CD4-positive, alpha-beta T cell treated with Interleukin-1 beta for 1 hour (primary cell): ENCODE measurements at regions not wholly inside any gene's neighbourhood (a gene's known extent, or its start where the extent isn't known, plus 50 kb on each side); places are given as distances from the start of the nearest gene placed in this dataset.
"Not testable (repeated sequence)": the region's sequence is repeated elsewhere in the genome, so short reads cannot be mapped to it uniquely, and the experiment has no call there.

Experiments used
- DNase-seq, 2 donors: peaks; one replicate each; pipeline ENCODE4 v3.0.0-alpha.2; 2020 to 2022

DNA sequence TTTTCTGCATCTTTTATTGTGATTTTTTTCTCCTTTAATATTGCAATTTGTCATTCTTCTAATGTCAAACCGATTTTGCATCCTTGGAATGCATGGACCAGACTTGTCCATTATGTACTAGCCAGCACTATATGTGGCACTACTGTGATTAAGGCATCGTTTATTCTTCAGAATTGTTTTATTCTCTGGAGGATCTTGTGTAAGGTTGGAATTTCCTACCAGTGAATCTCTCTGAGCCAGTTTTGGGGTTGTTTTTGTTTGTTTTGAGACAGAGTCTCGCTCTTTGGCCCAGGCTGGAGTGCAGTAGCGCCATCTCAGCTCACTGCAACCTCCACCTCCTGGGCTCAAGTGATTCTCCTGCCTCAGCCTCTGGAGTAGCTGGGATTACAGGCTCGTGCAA is 58.5 kb downstream of the IGLL5 start:
- no peak for DNase-seq

DNA sequence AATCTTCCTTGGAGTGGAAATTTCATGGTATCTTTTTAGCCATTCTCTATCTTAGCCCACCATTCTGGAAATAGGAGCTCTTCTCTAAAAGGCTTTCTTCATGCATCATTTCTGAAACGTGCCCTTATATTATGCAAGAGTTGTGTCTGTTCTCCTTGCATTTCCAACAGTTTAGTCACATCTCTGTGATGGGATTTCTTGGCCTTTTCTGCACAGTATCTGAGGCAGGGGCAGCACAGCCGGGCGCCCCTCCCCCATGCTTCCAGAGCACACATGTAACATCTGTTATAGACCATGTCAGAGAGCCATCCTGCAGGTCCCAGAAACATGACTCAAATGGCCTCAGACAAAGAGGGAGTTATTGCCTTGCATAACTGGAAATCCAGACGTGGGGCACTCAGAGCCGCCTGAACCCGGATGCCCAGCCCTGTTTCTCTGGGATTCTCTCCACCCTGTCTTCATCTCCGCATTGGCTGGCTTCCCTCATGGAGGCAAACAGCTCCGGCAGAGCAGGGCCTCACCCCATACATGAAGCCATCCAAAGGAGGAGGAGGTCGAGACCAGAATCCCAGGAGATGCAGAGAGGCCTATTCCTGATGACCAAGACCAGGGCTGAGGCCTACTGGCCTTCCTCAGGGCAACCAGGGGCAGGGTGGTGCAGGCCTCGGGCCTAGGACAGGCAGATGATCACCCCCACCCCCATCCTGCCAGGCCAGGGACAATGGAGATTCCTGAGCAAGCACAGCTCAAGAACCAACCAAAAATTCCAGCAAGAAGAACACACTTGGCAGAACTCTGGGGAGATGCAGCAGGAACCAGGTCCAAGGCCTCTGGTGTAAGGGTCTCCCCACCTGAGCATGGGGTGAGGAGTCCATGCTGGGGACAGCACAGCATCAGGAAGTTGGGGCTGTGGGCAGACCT is 61.3 kb downstream of the IGLL5 start:
- no peak for DNase-seq

DNA sequence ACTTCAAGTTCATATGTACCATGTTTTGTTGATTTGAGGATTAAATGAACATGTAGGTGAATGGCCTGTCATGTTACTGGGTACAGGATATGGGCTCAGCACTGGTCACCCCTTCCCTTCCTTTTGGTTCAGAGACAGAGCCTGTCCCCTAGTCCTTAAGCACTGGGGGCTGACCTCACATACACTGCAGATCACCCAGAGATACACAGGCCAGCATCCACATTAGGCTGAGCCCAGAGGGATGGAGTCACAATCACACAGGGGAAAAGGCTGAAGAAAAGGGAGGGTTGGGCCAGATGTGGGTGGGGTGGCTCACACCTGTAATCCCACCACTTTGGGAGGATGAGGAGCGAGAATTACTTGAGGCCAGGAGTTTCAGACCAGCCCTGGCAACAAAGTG is 62.3 kb downstream of the IGLL5 start:
- DNase-seq, result no peak

DNA sequence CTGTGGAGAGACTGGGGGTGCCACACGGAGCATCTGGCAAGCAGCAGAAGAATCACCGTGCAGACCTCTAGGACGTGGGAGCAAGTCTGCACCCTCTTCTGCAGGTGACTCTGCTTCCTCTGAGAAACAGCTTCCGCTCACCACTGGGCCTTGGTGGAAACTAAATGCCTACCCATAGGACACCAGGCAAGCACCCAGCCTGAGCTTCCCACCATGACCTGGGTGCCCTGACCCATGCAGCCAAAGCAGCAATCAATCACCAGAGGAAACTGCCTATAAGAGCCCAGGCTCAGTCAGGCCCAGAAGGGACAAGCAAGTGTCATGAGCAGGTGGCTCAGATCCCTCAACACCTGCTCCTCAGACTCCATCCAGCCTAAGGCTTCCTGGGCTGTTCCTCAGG is 63.4 kb downstream of the IGLL5 start:
- no peak for DNase-seq

DNA sequence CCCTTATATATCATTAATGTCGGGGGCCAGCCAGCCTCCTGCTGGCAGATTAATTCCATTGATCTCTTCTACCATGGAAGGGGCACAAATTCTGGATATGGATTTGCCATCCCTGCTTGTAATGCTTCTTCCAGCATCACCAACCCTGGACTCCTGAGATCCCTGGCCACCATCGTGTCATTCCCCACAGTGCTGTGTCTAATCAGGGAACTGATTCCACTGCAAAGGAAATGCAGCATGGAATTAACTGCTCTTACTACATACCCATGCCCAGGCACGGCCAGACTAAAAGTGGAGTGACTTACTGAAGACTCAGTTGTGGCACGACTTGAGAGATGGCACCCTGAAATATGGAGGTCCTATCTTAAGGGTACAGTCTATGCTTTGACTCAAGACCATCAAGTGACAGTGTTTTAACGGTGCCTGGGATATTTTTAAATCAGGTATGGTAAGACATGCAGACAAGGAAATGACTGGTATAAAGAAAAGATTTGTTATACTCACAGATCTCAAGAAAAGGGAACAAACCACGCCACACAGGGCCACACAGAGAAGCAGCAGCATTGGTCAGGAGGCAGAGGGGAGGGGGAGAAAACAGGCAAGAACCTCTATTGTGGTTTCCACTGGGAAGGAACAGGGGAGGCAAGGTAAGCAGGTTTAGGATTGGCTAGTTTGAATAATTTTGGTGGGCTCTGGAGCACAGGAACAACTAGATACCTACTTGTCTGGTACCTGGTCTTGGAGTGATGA is 65.1 kb downstream of the IGLL5 start:
- DNase-seq, result no peak

DNA sequence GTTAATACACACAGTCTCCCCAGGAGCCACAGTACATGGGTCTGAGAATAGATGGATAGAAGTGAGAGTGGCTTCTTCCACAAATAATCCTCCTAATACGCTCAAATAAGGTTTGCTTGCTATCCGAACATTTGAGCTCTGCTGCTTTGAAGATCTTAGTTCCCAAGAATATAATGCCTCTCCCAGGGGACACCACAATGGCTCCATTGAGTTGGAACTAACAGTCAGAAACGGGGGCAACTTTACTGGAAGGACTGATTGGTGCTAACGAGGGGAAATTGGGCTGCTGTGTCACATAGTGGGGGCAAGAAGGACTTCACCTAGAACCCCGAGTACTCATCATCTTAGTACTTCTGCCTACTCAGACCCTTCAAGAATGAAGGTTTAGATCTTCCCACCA is 66.2 kb downstream of the IGLL5 start:
- DNase-seq, result no peak

DNA sequence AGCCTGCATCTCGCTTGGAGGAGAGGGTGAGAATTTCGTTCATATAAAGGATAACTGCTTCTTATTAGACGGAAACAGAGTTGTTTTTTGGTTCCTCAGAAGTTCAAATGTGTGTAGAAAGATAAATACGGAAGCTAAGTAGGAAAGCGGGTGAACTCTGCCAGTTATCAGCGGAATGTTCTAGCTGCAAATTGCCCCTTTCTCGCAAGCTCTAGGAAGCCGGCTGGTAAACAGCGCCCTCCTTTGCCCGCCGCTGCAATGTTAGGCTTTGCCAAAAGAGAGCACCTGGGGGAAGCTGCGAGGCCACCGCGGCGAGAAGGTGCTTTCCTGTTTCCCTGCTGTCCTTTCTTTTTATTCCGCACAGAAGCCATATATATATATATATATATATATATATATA is 67.0 kb downstream of the IGLL5 start:
- peak; percentile 27 to 68 for DNase-seq

DNA sequence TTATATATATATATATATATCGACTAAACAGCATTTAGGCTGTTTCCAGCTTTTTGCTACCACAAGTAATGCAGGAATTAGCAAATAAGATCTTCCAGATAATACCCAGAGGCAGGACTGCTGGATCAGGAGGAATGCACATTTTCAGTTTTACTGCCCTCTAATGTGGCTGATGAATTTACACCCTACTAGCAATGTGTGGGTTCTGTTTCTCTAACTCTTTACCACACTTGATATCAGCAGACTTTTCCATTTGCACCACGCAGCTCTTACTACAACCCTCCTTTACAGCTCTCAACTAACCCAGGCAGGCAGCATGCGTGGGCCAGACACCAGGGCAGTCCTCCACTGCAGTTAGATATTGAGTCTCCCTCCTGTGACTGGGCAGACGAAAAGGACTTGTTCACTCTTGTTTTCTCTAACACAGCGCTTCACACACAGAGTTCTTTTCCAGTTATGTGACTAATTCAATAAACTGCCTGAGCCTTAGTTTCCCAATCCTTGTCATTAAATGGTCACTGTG is 67.7 kb downstream of the IGLL5 start:
- DNase-seq, result no peak

DNA sequence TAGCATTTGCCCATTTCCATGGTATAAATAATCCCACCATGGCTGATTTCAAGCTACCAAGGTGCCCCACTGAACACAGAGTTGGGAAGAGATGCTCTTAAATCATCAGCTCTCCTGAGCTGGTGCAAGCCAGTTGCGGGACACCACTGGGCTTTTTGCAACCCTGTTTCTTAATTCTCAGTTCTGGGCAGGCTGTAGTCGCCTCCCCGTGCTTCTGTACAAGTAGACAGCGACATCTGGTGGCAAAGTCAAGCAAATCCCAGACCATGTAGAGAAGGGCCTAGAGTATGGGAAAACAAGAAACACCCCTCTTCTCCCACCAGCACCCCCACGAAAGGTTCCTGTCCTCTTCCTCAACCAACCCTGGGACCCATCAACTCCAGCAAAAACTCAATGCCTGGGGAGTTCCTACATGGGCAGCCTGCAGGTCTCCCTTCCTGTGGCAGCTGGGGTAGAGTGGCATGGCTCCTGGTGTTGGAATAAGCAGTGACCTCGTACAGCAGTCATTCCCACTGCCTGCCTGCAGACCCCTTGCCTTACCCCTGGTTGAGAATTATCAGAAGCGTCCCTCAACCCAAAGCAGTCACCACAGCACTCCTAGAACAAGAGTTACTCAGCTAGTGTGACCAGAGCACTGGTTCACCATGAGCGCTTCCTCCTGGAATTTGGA is 68.4 kb downstream of the IGLL5 start:
- peak; percentile 74 to 75 for DNase-seq

DNA sequence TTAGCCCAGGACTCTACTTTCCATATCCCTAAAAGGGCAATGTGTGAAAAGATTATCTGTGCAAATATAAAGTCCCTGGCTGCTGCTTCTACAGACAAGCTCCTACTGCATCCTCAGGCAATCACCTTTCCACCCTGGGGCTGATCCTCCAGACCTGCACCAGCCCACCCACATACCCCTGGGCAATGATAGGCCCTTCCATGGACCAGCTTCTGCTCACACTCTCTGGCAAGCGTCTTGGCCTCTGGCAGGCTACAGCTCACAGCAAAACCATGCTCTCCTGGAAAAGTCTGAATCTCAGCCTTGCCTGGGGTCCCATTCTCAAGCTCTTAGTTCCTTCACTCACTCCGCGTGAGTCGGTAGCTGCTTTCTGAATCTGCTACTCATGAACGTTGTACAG is 69.5 kb downstream of the IGLL5 start:
- DNase-seq, result no peak

DNA sequence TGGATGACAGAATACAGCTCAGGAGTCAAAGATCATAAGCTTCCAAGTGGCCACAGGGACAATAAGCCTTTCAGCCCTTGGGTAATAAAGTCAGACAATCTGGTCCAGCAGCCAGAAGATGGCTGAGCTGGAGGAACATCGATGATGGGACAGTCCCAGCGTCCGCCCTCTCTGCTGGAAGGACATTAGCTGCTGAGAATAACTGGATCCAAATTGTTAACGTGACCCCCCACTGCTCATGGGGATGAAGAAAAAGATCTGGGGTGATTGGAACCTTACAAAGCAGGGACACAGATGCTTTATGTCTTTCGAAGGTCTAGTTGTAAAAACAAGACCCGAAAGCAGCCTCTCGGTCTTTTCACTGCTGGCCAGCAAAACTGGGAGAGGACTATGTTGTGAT is 71.0 kb downstream of the IGLL5 start:
- no peak for DNase-seq

DNA sequence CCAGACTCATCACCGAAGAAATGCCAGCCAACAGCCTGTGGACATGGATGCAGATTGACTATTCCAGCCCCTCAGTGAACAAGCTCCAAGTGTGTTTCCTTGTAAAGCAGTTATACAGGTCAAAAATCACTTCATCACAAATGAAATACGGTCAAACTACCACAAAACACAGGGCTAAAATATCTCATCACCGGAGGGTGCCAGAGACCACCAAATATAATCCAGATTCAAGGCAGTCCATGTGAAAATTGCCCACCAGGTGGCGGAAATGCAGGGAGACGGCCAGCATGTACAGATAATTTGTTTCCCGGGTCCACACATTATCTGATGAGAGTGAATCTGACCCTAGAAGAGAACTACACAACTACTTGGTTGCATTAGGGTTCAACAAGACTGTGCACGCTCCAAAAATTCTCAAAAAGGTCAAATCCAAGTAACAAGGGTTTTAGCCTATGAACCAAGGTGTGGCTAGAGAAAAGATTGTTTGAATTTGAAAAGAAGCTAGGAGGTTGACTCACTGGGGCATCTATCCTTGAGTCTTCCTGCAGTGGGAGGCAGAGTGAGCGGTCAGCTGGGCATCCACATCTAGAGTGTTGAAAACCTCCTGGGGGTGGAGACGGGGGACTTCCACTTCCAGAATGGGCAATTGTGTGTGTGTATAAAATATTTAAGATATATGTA is 71.7 kb downstream of the IGLL5 start:
- DNase-seq, result peak; percentile 73 to 78

DNA sequence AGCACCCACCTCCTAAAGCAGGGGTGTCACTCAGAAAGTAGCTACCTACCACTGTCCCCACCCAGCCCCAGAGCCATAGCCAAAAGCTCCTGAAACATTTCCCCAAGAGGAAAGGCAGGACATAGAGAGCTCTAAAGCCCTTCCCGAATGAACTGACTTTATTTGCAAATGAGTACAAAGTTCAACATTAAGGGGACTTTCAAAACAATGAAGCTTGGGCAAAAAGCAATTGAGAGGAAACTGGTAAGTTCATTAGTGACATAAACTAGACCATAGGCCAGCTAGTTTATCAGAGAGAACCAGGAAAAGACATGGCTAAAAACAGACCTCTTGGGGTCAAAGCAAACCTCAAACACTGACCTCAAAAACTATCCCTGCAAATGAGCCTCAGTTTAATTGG is 72.7 kb downstream of the IGLL5 start:
- no peak for DNase-seq

DNA sequence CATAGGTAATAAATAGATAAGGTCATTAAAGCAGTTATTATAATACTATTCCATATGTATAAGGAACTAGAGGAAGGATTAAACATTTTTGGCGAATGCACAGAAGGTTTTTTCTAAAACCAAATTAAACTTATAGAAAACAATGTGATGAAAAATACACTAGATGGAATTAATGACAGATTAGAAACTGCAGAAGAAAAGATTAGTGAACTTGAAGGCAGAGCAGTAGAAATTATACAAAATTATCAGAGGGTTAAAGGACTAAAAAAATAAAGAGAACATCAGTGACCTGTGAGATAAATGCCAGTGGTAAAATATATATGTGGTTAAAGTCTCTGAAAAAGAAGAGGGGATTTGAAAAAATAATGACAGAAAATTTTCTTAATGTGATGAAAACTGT is 74.0 kb downstream of the IGLL5 start:
- no peak for DNase-seq

DNA sequence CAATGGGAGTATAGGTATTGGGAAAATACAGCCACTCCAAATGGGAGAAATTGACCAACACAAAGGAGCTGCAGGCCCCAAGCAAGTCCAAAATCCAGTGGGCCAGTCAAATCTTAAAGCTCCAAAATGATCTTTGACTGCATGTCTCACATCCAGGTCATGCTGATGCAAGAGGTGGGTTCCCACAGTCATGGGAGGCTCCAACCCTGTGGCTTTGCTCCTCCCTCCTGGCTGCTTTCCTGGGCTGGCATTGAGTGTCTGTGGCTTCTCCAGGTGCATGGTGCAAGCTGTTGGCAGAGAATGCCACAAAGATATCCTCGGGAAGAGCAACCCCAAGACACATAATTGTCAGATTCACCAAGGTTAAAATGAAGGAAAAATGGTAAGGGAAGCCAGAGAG is 80.8 kb downstream of the IGLL5 start:
- no peak for DNase-seq

DNA sequence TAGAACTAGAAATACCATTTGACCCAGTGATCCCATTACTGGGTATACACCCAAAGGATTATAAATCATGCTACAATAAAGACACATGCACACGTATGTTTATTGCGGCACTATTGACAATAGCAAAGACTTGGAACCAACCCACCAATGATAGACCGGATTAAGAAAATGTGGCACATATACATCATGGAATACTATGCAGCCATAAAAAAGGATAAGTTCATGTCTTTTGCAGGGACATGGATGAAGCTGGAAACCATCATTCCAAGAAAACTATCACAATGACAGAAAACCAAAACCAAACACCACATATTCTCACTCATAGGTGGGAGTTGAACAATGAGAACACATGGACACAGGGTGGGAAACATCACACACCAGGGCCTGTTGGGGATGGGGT is 85.0 kb downstream of the IGLL5 start:
- not testable (repeated sequence) for DNase-seq

DNA sequence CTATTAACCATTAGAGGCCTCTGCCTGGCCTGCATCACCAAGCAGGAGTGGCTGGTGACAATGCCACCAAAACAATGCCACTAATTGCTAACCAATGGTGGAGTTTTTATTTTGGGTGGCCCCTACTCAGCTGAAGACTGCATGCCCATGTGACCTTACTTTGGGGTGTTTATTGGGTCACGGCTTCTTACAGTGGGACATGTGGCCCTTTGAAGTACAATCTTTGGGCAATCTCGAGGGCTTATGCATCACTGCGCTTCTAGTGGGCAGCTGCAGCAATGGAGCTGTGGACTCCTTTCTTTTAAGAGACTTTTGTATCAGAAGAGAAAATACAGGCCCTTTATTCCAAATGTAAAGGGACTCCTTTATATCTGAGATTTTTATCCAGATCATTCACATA is 85.7 kb downstream of the IGLL5 start:
- DNase-seq, result no peak

DNA sequence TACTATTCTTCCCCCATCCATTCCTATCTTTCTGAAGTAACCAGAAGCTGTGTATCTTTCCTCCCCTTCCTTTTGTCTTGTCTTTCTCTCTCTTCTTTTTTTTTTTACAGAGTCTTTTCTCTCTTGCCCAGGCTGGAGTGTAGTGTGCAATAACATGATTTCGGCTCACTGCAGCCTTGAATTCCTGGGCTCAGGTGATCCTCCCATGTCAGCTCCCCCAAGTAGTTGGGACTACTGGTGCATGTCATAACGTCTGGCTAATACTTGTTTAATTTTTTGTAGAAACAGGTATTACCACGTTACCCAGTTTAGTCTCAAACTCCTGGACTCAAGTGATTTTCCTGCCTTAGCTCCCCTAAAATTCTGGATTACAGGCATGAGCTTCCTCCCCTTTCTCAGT is 86.5 kb downstream of the IGLL5 start:
- DNase-seq, result no peak

DNA sequence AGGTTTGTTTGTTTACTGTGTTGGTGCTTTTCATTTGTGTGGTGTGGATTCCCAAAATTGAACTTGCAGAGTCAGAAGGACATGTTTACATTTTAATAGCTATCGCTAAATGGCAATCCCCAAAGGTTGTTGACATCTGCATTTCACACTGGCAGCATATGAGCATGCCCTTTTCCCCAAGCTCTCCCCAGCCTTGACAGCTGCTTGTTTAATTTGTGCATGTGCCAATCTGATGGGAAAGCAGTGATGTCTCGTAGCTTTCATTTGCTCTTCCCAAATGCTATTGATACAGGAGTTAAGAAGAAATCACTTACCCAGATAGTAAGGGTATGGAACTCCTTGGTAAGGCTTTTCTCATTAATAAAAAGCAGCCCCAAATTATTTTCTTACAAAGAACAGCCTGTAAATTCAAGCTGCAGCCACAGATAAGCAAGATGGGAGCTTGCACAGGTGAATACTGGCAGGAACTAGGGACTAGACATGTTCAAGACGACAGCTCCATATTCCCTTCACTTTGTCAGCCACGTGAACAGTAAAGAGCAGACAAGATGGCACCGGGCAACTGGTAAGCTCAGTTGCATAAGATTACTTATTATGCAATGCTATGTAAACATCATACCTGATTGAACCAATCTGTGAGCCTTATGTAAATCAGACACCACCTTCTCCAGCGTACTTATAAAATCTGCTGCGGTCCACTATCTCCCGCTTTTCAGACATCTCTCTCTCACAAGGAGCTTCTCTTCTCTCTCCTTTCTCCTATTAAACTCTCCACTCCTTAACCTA is 87.4 kb downstream of the IGLL5 start:
- no peak for DNase-seq

DNA sequence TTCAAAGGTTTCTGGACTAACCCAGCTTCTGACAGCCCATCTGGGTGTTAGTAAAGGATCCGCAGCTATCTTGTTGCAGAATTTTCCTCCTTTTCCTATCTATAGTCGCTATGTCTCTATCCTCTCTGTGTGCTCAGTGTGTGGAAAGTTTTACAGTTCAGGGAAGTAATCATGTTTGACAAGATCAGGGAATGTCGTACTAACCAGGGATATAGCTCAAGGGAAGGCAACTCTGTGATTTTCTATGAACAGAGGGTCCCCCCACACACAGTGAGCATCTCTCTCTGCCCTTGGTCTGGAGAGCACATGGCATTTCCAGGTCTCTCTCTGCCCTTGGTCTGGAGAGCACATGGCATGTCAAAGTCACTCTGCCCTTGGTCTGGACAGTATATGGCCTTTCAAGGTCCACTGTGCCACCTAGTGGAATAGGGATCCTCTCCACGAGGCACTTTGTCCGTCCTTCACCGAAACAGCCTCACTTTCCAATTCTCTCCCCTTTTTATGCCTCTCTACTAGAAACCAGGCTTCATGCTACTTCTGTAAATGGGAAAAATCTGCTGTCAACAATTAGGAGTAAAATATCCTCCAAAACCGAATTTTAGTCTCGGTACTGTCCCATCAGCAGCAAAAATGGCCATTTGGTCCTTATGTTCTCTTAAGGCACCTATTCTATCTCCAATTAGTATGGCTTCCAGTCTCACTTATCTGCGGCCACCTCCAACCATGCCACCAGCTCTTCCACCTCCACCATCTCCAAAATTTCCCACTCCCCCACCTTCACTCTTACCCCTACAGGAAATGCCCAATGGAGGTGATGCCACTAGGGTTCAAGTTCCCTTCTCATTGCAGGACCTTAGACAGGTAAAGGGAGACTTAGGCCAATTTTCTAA is 88.7 kb downstream of the IGLL5 start:
- no peak for DNase-seq
